ENCODE measurements at regions not wholly inside any gene's neighbourhood (a gene's known extent, or its start where the extent isn't known, plus 50 kb on each side); places are given as distances from the start of the nearest gene placed in this dataset.

DNA sequence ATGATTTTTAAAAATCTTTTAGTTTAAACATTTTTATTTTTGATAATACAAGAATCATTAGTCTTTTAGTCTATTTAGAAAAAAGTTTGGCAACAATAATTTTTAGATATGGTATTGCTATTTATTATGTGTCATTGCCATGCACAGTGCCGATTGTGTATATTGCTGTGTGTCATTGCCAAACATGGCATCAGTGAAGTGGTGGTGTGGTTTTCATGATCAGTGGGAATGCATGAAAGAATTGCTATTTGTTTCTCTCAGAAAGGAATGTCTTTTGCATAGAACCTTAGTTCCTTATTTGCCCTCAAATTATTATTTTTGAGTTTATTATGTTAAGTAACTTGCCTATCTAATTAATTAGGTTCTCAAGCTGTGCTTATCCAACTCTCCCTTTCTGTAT lies 397.5 kb upstream of the PDE3A start:
- no peak overlapping the region for H3K18ac ChIP-seq (ENCODE audit: low read depth, low read length)
- H3K27me3 ChIP-seq (ENCODE audit: control insufficient read depth, insufficient read depth, low read length): no peaks in the 10 kb centered on the region
- no CpG with 5 or more reads among the region's 1 CpG for WGBS, 2 experiments (ENCODE audit: extremely low coverage in 2 of 2, insufficient read length in 1 of 2)
- no peak overlapping the region for H2AK9ac ChIP-seq (replicated peaks; ENCODE audit: low read depth, low read length, poor library complexity)
- intact Hi-C loops (cut with micrococcal nuclease) (no loop called here), in situ Hi-C loops (cut with MboI; ENCODE audit: low sequenced_read_pairs) (loop anchor here (10.0 kb wide), 1 partner anchor 56 kb away; no protein-coding TSS in a partner anchor), dilution Hi-C loops (cut with HindIII; ENCODE audit: low sequenced_read_pairs, unreplicated experiment) (no loop called here)
- H2AFZ ChIP-seq (replicated peaks; ENCODE audit: low read length, poor library complexity): no peak overlapping the region
- H4K5ac ChIP-seq (ENCODE audit: low read depth, low read length): no peak overlapping the region
- no peak overlapping the region for H3K4ac ChIP-seq (ENCODE audit: low read depth, low read length)
- no peak overlapping the region for H3K56ac ChIP-seq (ENCODE audit: extremely low read depth, insufficient read depth, low read length)
- POLR2A ChIA-PET (ENCODE audit: unreplicated experiment): no interaction called here
- no peak overlapping the region for H2AK5ac ChIP-seq (ENCODE audit: low read depth, low read length)
- no peak overlapping the region for H3K4me2 ChIP-seq (ENCODE audit: low read depth, low read length)
- H3K79me1 ChIP-seq (ENCODE audit: low read depth in 1 of 2, low read length in 2 of 2): no peaks in the 10 kb centered on the region
- no peak overlapping the region for H4K8ac ChIP-seq (ENCODE audit: low read depth in 2 of 2, low read length in 2 of 2)
- H3K36me3 ChIP-seq (ENCODE audit: control insufficient read depth, insufficient read depth, low read length): no peaks in the 10 kb centered on the region
- H3K14ac ChIP-seq (replicated peaks; ENCODE audit: low read depth, low read length): no peak overlapping the region
- no peak overlapping the region for H3K27ac ChIP-seq (ENCODE audit: insufficient read depth, low read length)
- H2BK5ac ChIP-seq (ENCODE audit: low read depth, low read length, poor library complexity, severe bottlenecking): no peak overlapping the region
- CTCF ChIA-PET: no interaction called here
- H3K9me1 ChIP-seq (ENCODE audit: insufficient read depth, low read length): no peaks in the 10 kb centered on the region
- H2BK15ac ChIP-seq (ENCODE audit: low read depth, low read length): no peak overlapping the region
- no peak overlapping the region for H2BK20ac ChIP-seq (ENCODE audit: low read depth, low read length)
- ATAC-seq (ENCODE audit: low read depth) (no peak), DNase-seq (no peak)
- H3K23ac ChIP-seq (ENCODE audit: low read depth, low read length): no peak overlapping the region
- no peak for TF ChIP-seq USF2 (IDR thresholded peaks at IDR 0.05; ENCODE audit: low read depth, low read length)
- TF ChIP-seq MXI1 (IDR thresholded peaks at IDR 0.05; ENCODE audit: borderline replicate concordance, low read depth, low read length): no peak
- TF ChIP-seq ELK1 (IDR thresholded peaks at IDR 0.05; ENCODE audit: borderline replicate concordance, low read depth, low read length): no peak
- no peak for TF ChIP-seq FOS (IDR thresholded peaks at IDR 0.05; ENCODE audit: low read depth, low read length)
- no peak for TF ChIP-seq RCOR1 (IDR thresholded peaks at IDR 0.05; ENCODE audit: insufficient replicate concordance, low read length)
- no peak for TF ChIP-seq RFX5 (IDR thresholded peaks at IDR 0.05; ENCODE audit: low read depth, low read length)
- TF ChIP-seq MAZ (IDR thresholded peaks at IDR 0.05; ENCODE audit: borderline replicate concordance, low read depth, low read length): no peak
- TF ChIP-seq CHD1 (IDR thresholded peaks at IDR 0.05; ENCODE audit: low read depth, low read length): no peak
- no peak for TF ChIP-seq CEBPB (IDR thresholded peaks at IDR 0.05; ENCODE audit: low read depth, low read length)
- TF ChIP-seq NFE2L2 (IDR thresholded peaks at IDR 0.05; ENCODE audit: low read depth, low read length): no peak
- no peak for TF ChIP-seq RAD21 (IDR thresholded peaks at IDR 0.05; ENCODE audit: low read length)
- TF ChIP-seq POLR2A (IDR thresholded peaks at IDR 0.05; ENCODE audit: low read depth, low read length): no peak
- TF ChIP-seq MAFK (IDR thresholded peaks at IDR 0.05; ENCODE audit: low read depth, low read length): no peak
- TF ChIP-seq, protein P1, sequence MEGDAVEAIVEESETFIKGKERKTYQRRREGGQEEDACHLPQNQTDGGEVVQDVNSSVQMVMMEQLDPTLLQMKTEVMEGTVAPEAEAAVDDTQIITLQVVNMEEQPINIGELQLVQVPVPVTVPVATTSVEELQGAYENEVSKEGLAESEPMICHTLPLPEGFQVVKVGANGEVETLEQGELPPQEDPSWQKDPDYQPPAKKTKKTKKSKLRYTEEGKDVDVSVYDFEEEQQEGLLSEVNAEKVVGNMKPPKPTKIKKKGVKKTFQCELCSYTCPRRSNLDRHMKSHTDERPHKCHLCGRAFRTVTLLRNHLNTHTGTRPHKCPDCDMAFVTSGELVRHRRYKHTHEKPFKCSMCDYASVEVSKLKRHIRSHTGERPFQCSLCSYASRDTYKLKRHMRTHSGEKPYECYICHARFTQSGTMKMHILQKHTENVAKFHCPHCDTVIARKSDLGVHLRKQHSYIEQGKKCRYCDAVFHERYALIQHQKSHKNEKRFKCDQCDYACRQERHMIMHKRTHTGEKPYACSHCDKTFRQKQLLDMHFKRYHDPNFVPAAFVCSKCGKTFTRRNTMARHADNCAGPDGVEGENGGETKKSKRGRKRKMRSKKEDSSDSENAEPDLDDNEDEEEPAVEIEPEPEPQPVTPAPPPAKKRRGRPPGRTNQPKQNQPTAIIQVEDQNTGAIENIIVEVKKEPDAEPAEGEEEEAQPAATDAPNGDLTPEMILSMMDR (conservative IDR thresholded peaks at IDR 0.05; ENCODE audit: low read depth, low read length): no peak
- no peak for TF ChIP-seq SMC3 (IDR thresholded peaks at IDR 0.05; ENCODE audit: low read depth, low read length)
- no peak for TF ChIP-seq BHLHE40 (IDR thresholded peaks at IDR 0.05; ENCODE audit: low read depth, low read length)
- H4K91ac ChIP-seq (ENCODE audit: insufficient read depth, low read depth, low read length): no peak overlapping the region
- no peak overlapping the region for H3K9ac ChIP-seq (ENCODE audit: low read depth, low read length)
- H3K4me3 ChIP-seq (ENCODE audit: insufficient read depth, low read depth, low read length): no peak overlapping the region
- no peaks in the 10 kb centered on the region for H3K9me3 ChIP-seq (ENCODE audit: control insufficient read depth, insufficient read depth, low read length)
- BruUV-seq (replicated peaks): no TSS peak
- H4K20me1 ChIP-seq (ENCODE audit: insufficient read depth, low read length): no peaks in the 10 kb centered on the region
- peaks cover 6% of the 10 kb centered on the region for H3K4me1 ChIP-seq (ENCODE audit: control insufficient read depth, insufficient read depth, low read length)
- H2BK120ac ChIP-seq (ENCODE audit: low read depth, low read length): no peak overlapping the region
